ENCODE measurements at regions not wholly inside any gene's neighbourhood (a gene's known extent, or its start where the extent isn't known, plus 50 kb on each side); places are given as distances from the start of the nearest gene placed in this dataset.
"Not testable (repeated sequence)": the region's sequence is repeated elsewhere in the genome, so short reads cannot be mapped to it uniquely, and the experiment has no call there.

- DNase-seq, result no peak
Observed at GRCh38 chr6:121647905-121648304, 212.5 kb downstream of the GJA1 start.

- no peak for DNase-seq
Observed at GRCh38 chr6:121649951-121650350, 214.5 kb downstream of the GJA1 start.

- DNase-seq, result no peak
Observed at GRCh38 chr6:121651420-121651819, 216.0 kb downstream of the GJA1 start.

DNA sequence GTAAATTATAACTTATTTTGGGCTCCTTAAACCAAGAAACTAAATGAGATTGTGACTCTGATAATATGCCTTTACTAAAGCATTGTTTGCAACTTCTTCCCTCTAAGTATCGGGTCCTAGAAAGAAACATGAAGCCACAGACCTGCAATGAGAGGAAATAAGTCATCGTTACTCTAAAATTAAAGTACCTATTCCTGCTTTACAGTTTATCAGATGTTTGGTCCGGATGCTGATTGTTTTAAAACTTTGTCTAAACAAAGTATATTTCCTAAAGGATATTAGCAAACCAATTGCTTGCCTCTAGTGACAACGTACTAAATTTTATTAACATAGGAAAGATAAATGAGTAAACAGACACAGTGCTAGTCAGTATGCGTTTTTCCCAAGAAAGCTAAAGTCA is 216.8 kb downstream of the GJA1 start:
- no peak for DNase-seq

DNA sequence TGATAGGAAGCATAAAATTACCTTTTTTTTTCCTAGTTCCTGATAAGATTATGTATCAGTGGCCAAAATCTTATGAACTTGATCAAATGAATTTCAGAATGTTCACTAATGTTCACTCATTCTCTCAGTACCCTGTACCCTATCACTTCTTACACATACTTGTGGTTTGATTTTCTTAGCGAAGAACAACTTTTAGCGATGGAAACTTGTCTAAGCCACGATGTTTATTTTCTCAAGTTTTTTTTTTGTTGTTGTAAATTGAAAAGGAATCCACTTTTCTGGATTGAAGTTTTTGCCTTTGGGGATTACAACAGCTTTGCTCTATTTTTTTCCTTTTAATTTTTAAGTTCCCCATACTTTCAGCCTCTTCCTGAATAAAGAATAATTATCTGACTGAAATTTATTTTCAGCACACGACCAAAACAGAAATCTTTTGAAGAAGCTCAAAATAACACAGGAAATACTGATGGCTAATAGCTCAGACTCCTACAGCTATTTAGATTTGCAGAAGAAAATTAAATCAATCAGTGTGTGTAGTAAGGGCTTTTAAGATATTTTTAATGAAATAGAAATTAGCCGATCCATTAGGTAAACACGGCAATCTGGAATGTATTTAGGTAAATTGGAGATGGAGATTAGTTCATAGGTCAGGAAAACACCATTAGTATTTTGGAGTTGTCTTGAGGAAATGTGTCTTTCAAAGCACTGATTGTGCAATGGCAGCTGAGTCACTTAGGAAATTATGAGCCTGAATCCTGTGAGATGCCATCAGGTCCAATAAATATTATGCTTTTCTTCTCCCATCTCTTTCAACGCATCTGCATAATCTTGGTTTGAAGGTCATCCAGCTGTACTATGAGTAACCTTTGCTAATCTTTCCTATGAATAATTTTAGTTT is 217.5 kb downstream of the GJA1 start:
- DNase-seq, result no peak

DNA sequence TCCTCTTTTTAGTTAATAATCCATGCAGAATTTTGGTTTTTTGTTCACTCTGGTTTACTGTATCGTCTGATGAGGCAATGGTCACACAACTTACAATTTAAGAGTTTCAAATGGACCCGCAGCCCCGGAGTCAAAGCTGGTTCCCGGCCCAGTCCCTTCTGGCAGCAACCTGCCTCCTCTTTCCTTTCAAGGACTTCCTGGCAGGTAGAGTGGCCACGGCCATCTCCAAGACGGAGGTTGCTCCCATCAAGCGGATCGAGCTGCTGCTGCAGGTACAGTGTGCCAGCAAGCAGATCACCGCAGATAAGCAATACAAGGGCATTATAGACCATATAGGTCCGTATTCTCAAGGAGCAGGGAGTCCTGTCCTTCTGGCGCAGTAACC is 218.2 kb downstream of the GJA1 start:
- no peak for DNase-seq

GRCh38 chr6:121657972-121658371 is 222.5 kb downstream of the GJA1 start:
- DNase-seq, result no peak

GRCh38 chr6:121660277-121660676 is 224.8 kb downstream of the GJA1 start:
- DNase-seq, result no peak

GRCh38 chr6:121663292-121663810 is 227.9 kb downstream of the GJA1 start:
- no peak for DNase-seq

DNA sequence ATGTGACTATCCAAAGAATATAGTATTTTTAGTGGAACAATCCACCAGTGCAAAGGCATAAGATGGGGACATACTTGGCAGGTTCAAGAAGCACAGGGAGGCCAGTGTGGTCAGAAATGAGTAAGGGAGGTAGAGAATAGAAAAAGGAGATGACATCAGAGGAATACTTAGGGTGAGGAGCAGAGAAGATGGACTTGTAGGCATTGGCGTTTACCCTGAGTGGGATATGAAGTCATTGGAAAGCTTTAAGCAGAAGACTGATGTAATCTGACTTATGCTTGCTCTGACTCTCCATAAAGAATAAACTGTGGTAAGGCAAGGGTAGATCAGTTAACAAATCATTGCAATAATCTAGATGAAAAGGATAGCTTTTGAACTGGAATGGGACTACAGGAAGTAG is 228.7 kb downstream of the GJA1 start:
- no peak for DNase-seq

DNA sequence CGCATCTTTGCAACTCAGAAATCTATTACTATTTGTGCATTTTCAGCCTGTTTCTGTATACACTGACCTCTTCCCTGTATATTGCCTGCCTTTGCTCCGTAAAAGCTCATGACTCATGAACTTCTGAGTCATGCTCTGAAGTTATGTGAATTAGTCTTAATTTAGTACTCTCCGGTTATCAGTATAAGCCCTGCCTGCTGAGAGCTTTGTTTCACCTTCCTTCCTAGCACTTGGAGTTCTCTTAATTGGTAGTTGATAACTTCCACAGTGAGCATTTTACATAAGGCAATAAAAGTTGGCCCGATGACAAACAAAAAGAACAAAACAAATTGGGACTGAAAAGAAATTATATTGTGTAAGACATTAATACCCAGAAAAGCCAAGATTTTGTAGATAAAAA is 231.4 kb downstream of the GJA1 start:
- no peak for DNase-seq

DNA sequence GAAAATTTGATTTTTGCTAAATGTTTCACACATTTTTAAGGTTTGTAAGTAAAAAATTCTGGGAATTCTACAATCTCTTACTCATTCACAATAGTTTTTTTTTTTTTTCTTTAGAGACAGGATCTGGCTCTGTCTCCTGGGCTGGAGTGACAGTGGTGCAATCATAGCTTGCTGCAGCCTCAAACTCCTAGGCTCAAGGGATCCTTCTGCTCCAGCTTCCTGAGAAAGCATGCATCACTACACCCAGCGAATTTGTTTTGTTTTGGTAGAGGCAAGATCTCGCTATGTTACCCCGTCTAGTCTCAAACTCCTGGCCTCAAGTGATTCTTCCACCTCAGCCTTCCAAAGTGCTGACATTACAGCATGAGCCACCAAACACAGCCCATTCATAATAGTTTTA is 232.8 kb downstream of the GJA1 start:
- DNase-seq, result no peak

GRCh38 chr6:121670511-121670910 is 235.1 kb downstream of the GJA1 start:
- DNase-seq, result no peak

DNA sequence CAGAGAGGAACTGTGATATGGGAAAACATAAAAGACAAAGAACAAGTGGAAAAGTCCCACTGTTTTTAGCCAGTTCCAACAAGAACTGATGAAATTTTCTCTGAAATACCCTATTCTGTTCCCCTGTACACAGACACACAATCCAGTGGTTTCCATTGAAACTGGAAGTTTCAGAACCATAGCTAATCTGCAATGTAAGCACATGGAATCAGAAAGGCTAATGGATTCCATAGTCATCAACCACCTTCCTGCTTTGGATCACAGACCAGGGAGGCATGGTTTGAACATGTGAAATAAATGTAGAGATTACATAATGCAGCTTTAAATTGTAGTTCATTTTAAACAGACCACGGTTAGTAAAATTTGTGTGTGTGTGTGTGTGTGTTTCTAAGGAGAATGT is 242.1 kb downstream of the GJA1 start:
- no peak for DNase-seq

DNA sequence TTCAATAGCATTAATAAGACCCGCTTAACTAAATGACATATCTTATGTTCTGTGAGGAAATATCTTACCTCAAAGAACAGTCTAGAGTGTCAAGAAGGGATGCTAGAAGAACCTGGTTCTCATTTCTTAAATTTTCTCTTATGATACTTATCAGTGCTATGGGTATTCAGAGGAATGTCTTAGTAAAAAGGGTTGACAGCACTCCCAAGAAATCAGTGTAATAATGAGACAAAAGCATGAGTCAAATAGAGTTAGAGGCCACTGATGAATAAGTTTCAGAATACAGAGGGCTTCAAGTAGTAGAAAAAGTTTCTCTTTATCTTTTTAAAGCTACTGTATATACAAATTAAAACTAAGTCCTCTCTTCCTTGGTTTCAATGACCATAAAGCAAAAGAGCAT is 242.8 kb downstream of the GJA1 start:
- no peak for DNase-seq

- no peak for DNase-seq
Observed at GRCh38 chr6:121680058-121680457, 244.6 kb downstream of the GJA1 start.

DNA sequence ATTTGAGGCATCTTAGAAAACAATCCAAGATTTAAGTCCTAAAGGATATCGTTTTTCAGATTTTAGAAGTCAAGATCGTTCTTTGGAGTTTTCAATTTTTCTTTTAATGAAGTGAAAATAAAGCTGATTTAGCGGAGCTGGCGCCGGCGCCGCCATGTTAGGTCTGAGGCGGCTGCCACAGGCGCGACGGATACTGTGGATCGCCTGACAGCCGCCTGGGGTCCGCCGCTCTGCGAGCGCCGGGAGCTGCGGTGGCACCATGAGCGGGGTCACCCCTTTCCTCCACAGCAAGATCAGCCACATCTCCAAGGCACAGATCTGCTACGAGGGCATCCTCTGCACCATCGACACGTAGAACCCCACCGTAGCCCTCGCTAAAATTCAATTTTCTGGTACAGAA is 247.2 kb downstream of the GJA1 start:
- DNase-seq, result no peak

DNA sequence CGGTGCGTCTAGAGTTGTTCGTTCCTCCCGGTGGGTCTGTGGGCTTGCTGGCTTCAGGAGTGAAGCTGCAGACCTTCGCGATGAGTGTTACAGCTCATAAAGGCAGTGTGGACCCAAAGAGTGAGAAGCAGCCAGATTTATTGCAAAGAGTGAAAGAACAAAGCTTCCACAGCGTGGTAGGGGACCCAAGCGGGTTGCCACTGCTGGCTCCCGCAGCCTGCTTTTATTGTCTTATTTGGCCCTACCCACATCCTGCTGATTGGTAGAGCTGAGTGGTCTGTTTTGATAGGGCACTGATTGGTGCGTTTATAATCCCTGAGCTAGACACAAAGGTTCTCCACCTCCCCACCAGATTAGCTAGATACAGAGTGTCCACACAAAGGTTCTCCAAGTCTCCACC is 250.4 kb downstream of the GJA1 start:
- DNase-seq, result not testable (repeated sequence)

GRCh38 chr6:121686611-121687023 is 251.2 kb downstream of the GJA1 start:
- no peak for DNase-seq

GRCh38 chr6:121688974-121689373 is 253.5 kb downstream of the GJA1 start:
- DNase-seq, result no peak

DNA sequence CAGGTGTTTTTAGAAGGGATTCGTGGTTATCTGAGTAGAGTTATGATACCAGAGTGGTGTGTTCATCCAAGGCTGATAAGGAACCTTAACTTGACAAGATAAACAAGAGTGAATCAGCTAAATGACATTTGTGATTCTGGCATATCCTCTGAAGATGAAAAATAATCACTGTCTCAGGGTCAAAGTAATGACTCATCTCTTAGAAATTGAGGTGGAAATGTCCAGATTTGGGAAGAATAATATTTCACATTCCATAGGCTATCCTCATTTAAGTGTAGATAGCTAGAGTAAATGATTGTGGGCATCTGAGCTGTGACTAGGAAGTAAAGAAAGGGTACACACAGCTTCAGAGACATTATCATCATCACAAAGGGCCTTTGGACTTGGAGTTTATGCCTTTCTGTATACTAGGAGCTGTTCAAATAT is 255.7 kb downstream of the GJA1 start:
- no peak for DNase-seq

- DNase-seq, result no peak
Observed at GRCh38 chr6:121694389-121694788, 258.9 kb downstream of the GJA1 start.

GRCh38 chr6:121694801-121695251 is 259.4 kb downstream of the GJA1 start:
- no peak for DNase-seq

DNA sequence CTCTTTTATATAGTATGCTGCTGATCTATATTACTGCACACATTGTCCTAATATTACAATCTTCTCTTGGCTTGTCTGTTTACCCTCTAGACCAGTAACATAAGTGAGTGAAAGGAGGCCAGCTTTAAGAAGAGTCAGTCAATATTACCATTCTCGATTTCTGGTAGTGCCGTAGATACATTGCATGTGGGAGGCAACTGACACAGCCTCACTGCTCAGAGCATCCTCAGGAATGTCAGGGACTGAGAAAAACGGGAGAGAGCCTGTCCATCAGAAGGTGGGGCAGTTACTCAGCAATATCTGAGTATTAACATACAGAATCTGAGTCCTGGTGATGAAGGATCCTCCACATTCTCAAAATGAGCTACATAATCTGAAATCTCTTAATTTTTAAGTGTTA is 259.9 kb downstream of the GJA1 start:
- no peak for DNase-seq

DNA sequence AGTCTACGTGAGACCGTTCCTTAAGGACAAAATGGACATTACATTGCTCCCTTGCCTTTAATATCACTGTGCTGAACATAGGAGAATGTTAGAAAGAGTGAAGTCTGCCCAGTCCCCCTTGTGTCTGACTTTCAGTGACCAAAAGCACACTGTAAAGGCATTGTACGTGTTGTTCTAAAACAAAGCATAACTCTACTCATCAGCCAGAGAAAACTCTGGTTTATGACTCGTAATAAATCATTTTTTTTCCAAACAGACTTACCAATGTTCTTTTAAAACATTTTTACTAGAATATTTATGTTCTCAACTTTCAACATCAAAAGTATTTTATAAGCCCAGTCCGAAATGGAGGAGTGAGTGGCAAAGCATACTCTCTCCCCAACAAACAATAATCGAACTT is 262.5 kb downstream of the GJA1 start:
- DNase-seq, result no peak

All from NCI-H524 treated with DMSO at 0.1 percent for 48 hours (cell line).